ENCODE measurements at regions not wholly inside any gene's neighbourhood (a gene's known extent, or its start where the extent isn't known, plus 50 kb on each side); places are given as distances from the start of the nearest gene placed in this dataset.

GRCh38 chr13:30031488-30031887, 181.1 kb upstream of the UBL3 start:
- ATAC-seq: no peak

GRCh38 chr13:30030141-30030750, 179.8 kb upstream of the UBL3 start:
- Histone ChIP-seq H3K27ac (no peak overlapping the region), H3K9me3 (no peaks in the 10 kb centered on the region), H3K4me1 (no peaks in the 10 kb centered on the region), H3K4me3 (no peak overlapping the region), H3K36me3 (no peaks in the 10 kb centered on the region), H3K27me3 (no peaks in the 10 kb centered on the region)
- no peak for DNase-seq
- no peak for TF ChIP-seq CTCF (IDR thresholded peaks at IDR 0.05)
- ATAC-seq: no peak
- intact Hi-C loops (cut with DNase I): no loop called here

More at GRCh38 chr13:30031488-30031887, 181.1 kb upstream of the UBL3 start:
- H3K36me3 ChIP-seq: no peaks in the 10 kb centered on the region
- TF ChIP-seq CTCF (IDR thresholded peaks at IDR 0.05): no peak
- H3K4me1 ChIP-seq: no peaks in the 10 kb centered on the region
- H3K27me3 ChIP-seq: no peaks in the 10 kb centered on the region
- no peak for DNase-seq
- intact Hi-C loops (cut with DNase I): no loop called here
- H3K27ac ChIP-seq: no peak overlapping the region
- H3K4me3 ChIP-seq: no peak overlapping the region
- H3K9me3 ChIP-seq: no peaks in the 10 kb centered on the region

GRCh38 chr13:30027569-30028455, 177.4 kb upstream of the UBL3 start:
- no peak overlapping the region for H3K27ac ChIP-seq
- H3K4me1 ChIP-seq: no peaks in the 10 kb centered on the region
- H3K36me3 ChIP-seq: no peaks in the 10 kb centered on the region
- ATAC-seq: no peak
- intact Hi-C loops (cut with DNase I): no loop called here
- no peak overlapping the region for H3K4me3 ChIP-seq
- H3K9me3 ChIP-seq: no peaks in the 10 kb centered on the region
- no peak for DNase-seq
- no peaks in the 10 kb centered on the region for H3K27me3 ChIP-seq
- TF ChIP-seq CTCF (IDR thresholded peaks at IDR 0.05): no peak

- Histone ChIP-seq H3K9me3 (no peaks in the 10 kb centered on the region), H3K4me3 (no peak overlapping the region), H3K36me3 (no peaks in the 10 kb centered on the region), H3K4me1 (no peaks in the 10 kb centered on the region), H3K27ac (no peak overlapping the region), H3K27me3 (no peaks in the 10 kb centered on the region)
- DNase-seq (no peak), ATAC-seq (no peak)
- intact Hi-C loops (cut with DNase I): no loop called here
- no peak for TF ChIP-seq CTCF (IDR thresholded peaks at IDR 0.05)
Observed at GRCh38 chr13:30026909-30027308, 176.5 kb upstream of the UBL3 start.

- intact Hi-C loops (cut with DNase I): no loop called here
- H3K4me1 ChIP-seq: no peaks in the 10 kb centered on the region
- no peak overlapping the region for H3K4me3 ChIP-seq
- ATAC-seq (no peak), DNase-seq (no peak)
- no peaks in the 10 kb centered on the region for H3K36me3 ChIP-seq
- no peaks in the 10 kb centered on the region for H3K9me3 ChIP-seq
- no peaks in the 10 kb centered on the region for H3K27me3 ChIP-seq
- H3K27ac ChIP-seq: no peak overlapping the region
- TF ChIP-seq CTCF (IDR thresholded peaks at IDR 0.05): no peak
Observed at GRCh38 chr13:30026093-30026492, 175.7 kb upstream of the UBL3 start.

Measured in left lung (tissue), 4 donors.